ENCODE measurements at regions not wholly inside any gene's neighbourhood (a gene's known extent, or its start where the extent isn't known, plus 50 kb on each side); places are given as distances from the start of the nearest gene placed in this dataset.

DNA sequence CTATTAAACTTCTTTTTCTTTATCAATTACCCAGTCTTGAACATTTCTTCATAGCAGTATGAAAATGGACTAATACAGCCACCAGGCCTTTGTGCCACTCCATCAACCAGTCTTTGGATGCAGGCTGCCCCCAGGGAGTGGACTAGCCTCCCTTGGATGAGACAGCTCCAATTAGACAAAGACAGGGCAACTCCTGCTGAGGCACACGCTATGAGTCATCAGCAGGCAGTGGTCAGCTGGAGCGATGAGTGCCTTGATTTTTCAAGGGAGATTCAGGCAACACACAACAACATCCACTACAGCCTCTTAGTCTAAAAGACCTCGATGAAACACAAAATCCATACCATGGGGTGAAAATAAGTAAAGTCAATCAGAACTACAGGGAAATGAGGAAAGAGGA is 160.1 kb downstream of the ARRDC4 start:
- TF ChIP-seq, protein P1, sequence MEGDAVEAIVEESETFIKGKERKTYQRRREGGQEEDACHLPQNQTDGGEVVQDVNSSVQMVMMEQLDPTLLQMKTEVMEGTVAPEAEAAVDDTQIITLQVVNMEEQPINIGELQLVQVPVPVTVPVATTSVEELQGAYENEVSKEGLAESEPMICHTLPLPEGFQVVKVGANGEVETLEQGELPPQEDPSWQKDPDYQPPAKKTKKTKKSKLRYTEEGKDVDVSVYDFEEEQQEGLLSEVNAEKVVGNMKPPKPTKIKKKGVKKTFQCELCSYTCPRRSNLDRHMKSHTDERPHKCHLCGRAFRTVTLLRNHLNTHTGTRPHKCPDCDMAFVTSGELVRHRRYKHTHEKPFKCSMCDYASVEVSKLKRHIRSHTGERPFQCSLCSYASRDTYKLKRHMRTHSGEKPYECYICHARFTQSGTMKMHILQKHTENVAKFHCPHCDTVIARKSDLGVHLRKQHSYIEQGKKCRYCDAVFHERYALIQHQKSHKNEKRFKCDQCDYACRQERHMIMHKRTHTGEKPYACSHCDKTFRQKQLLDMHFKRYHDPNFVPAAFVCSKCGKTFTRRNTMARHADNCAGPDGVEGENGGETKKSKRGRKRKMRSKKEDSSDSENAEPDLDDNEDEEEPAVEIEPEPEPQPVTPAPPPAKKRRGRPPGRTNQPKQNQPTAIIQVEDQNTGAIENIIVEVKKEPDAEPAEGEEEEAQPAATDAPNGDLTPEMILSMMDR (IDR thresholded peaks at IDR 0.05): no peak
- no peak for TF ChIP-seq POLR2AphosphoS5 (IDR thresholded peaks at IDR 0.05)
- TF ChIP-seq EP300 (IDR thresholded peaks at IDR 0.05): no peak

All from gastroesophageal sphincter (tissue), 3 donors.